Stimulated activated CD4-positive, alpha-beta T cell treated with anti-CD3 and anti-CD28 coated beads, TNF-alpha, amount 100 ng/mL, for 4 hours (primary cell): ENCODE measurements at regions not wholly inside any gene's neighbourhood (a gene's known extent, or its start where the extent isn't known, plus 50 kb on each side); places are given as distances from the start of the nearest gene placed in this dataset.
"Not testable (repeated sequence)": the region's sequence is repeated elsewhere in the genome, so short reads cannot be mapped to it uniquely, and the experiment has no call there.

Experiments used
- DNase-seq, 3 experiments: peaks; one replicate each; pipeline ENCODE4 v3.0.0-alpha.2; 2020; ENCODE audit warnings: low read depth in 3 of 3

DNA sequence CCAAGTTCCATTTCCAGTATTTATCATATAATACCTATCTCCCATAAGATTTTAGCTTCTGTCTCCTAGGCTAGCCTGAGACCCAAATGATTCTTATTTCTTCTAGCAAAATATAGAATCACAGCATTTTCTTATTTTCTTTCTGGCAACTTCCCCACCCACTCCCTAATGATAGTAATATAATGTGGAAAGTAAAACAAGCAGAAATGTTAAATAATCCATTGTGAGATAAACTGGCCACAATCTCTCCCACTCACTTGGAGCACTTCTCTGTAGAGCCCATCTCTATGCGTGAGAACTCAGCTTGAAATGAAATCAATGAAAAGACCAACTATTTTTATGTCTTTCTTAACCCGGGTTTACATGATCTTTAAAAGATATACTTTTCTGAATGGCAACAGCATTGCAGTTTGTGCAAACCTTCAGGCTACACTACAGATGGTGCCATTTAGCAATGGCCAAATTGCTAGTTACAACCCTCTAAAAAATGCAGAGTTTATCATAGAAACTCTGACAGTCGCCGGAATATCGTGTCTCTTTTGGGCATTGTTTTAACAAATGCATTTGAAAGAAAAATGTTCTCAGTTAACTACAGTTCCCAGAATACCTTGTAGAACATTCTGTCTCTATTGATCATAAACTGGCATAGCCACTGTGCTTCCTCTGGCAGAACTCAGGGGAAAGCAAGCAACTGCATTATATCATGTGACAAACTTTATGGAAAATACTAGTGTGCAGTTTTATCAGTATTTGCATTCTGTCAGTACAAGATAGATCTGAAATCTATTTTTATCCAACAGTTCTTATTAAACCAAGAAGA, 1407.4 kb upstream of the ZEB2 start:
- DNase-seq: no peak

DNA sequence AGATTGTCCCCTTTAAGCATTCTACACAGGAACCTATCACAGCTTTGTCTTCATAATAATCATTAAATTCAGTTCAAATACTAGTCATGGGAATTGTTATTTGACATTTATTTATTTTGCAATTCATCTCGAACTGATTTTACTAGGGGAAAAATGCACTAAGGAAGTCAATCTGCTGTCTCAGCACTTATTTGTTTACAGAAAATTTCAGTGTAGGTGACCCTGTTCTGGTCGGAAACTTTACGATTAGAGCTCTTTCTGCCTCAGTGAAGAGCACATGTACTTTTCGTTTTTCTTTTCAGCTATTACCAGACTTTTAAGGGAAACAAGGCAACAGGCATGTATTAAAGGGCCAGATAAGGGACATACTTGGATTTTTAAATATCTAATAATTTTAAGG, 1405.7 kb upstream of the ZEB2 start:
- no peak for DNase-seq

DNA sequence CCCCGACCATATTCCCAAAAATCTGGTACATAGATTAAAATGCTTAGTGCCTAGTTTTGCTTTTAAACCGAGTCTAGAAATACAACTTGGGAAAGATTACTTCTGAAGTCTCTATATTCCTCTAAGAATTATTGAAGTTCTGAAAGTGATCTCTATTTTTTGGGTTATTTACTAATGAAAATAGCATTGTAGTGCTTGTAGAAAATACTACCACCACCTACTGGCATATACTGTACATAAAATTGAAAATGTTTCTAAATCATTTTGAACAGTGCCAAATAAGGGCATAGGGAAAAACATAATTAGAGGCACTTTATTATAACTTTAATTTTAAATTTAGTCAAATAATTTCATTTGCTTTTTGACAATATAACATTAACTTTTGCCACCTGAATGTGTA, 1399.6 kb upstream of the ZEB2 start:
- no peak for DNase-seq

DNA sequence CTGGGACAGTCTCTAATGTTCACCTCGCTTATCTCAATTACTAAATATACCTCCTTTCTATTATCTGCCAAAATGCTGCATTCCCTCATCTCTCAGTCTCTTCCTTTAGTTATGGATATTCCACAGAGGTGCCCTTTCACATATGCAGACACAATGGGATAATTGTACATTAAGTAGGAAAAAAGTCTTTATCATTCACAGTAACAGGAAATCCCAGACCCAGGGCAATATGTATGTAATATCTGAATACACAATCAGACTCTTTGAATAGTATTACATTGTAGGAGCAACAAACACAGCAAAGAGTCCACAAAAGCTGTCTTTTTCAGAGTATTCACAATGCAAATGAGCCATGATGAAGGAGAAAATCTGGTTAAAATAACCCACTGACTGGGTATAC, 1399.0 kb upstream of the ZEB2 start:
- no peak for DNase-seq

DNA sequence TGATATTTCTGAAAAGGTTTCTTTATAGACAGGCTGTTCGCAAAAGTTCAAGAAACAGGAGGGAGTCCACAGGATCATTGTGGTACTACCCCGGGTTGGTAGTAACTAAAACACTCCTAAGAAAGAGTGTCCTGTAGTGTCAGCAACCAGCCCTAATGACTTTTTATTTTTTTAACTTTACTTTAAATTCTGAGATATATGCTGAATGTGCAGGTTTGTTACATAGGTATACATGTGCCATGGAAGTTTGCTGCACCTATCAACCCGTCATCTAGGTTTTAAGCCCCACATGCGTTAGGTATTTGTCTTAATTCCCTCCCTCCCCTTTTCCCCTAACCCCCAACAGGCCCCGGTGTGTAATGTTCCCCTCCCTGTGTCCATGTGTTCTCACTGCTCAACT, 1396.9 kb upstream of the ZEB2 start:
- no peak for DNase-seq

DNA sequence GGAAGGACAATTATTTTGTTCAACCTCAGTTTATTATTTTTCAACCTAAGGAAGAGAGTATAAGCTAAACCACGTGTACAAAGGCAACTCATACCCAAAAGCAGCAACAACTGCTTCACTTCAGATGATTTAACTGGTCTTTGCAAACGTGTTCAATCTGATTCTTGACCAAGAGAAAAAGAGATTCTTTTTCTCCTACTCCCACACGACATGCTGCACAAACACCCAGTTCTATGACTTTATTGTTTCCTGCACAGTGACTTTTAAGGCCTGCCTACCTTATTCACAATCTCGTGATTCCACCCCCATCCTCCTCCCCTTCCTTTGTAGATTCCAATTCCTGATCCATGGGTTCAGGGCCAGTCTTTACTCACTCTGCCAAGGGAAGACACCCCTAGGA, 1394.8 kb upstream of the ZEB2 start:
- DNase-seq: no peak

DNA sequence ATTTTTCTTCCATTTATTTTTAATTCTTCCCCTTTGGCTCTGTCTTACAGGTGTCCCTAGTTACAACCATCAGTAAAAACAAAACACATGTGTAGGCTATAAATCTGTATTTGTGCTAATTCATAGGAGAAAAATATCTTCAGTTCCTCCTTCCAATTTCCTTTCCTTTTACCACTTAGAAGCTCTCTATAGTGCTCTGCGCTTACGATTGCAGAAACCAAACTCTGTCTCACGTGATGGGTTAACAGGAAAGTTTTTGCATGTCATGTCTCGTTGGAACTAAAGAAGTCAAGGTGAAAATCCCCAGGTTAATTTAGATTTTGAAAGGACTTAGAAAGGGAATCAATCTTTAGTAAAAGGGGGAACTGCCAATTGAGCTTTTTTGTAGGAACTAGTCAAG, 1390.5 kb upstream of the ZEB2 start:
- no peak for DNase-seq

DNA sequence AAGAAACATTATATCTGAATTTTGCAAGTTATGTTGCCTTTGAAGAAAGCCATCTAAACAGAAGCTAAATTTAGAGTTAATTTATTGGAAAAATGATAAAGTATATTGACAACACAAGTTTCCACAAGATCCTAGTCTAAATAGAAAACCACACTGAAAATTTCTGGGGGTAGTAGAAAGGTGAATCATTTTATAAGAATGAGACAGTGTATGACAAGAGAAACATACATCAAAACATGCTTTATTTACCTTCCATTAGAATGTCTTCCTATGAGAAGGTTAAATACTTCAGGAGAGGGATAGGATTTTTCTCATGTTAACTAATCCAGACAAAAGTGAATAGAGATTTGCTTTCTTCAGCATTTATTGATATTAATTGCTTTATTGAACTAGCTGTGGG, 1389.8 kb upstream of the ZEB2 start:
- no peak for DNase-seq

DNA sequence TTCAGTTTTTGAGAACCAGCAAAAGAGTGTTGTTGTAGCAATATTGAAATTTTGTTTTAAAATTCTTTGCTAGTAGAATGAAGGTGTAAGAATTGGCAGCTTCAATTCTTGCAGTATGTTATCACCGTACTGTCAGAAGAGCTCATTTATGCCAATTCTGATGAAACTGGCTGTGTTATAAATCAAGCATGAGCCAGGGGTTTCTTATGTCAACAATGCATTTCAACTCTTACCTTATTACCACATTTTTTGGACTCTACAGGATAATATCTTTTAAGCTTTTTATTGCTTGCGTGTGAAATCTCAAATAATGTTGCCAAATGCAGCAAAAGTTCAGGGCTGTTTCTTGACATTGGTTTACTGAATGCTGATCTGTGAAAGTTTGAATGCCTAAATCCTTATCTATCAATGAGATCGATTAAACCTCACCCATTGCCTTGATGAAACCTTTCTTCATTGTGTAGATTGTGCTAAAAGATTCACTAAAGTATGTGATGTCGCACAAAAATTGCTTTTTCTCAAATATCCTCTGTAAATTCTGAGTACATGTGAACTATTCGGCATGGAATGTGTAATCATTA, 1389.3 kb upstream of the ZEB2 start:
- no peak for DNase-seq

DNA sequence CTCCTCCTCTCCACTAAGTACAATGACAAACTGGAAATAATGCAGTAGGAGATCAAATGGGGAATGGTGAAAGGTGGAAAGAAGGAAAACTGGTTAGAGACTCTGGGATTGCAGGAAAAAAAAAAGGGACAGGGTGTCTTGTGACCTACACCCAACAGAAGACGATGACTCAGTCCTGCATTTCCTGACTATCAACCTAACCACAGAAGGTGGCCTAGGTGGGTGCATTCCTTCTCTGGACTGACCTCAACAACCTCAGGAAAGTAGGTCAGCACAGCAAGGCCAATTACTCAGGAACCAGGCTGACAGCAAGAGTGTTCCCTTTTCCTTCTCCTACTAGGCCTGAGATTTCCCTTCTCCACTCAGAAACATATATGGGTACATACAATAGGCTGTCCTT, 1386.4 kb upstream of the ZEB2 start:
- DNase-seq: no peak

DNA sequence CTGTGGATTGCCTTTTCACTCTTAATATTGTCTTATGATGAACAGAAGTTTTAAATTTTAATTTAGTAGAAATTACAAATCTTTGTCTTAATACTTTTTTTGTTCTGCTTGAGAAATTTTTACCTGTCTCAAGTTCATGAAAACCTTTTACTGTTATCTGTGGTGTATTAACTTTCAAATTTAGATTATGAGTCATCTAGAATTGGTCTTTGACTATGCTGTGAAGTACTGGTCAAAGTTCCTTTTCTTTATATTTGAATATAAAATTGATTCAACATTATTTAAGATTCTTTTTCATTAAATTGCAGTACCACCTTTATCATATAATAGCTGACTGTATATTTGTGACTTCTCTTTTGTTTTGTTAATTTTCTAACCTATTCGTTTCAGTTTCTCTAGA, 1385.5 kb upstream of the ZEB2 start:
- DNase-seq: no peak

DNA sequence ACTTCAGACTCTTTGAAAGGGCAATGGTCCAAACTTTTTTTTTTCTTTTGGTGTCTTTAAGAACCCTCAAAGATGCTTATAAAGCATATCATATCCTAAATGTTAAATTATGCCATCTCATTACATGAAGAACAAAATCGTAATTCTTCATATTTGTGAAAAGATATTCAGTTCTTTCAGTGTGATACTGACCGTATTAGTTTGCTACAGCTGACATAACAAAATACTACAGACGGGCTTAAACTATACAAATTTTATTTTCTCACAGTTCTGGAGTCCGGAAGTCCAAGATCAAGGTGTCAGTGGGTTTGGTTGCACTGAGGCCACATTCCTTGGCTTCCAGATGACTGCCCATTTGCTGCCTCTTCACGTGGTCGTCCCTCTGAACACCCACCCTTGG, 1377.2 kb upstream of the ZEB2 start:
- no peak for DNase-seq

DNA sequence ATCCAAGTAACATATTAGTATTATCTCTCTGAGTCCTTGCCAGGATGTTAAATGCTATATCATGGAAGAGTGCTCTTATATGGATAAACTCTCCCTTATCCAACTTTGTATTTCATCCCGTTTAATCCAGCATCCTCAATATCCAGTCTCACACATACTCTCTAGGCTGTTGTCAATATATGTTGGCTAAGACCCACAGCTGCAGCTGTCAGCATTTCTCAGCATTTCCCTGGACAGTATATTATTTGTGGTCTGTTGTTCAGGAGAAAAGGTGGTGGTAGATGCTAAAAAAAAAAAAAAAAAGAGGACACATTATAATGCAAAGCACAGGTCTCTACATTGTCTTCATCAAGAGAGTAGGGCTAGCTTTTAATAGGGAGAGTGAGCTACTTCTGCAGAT, 1368.0 kb upstream of the ZEB2 start:
- DNase-seq: no peak

DNA sequence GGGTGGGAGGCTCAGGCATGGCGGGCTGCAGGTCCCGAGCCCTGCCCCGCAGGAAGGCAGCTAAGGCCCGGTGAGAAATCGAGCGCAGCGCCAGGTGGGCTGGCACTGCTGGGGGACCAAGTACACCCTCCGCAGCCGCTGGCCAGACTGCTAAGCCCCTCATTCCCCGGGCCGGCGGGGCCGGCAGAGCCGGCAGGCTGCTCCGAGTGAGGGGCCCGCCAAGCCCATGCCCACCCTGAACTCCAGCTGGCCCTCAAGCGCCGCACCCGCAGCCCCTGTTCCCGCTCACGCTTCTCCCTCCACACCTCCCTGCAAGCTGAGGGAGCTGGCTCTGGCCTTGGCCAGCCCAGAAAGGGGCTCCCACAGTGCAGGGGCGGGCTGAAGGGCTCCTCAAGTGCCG, 1361.1 kb upstream of the ZEB2 start:
- not testable (repeated sequence) for DNase-seq

DNA sequence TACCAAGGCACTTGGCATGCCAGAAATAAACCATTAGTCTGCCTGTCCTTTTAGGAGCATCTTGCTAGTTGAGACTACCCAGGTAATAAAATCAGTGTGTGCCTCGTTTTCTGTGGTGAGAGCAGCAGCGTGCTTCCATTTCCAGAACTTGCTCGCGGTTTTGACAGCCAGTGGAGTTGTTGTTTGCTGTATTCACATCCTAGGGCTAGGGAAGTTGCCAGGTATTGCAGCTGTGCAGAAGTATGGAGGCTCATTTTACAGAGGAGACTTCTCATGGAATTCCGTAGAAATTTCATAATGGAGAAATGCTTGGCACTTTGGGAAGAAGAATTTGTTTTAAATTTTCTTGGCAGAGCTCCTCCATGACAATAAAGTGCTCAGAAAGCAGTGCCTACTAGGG, 1355.1 kb upstream of the ZEB2 start:
- DNase-seq: no peak

DNA sequence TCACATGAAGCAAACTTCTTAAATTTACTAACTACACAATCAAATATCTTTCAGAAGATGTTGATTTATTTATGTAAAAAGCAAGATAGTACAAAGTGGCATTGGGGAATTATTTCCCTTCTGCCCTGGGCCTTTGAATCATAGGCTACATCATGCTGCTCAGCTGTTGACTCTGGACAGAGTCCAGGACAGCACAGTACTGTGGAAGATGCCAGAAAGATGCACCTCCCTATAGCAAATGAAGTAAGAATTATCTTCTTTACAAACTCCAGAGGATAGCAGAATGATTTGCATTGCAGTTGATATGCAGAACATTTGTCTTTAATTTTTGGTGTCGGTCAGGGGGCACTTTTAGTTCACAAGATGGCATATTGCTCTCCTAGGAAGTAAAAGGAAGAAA, 1354.5 kb upstream of the ZEB2 start:
- DNase-seq: no peak

DNA sequence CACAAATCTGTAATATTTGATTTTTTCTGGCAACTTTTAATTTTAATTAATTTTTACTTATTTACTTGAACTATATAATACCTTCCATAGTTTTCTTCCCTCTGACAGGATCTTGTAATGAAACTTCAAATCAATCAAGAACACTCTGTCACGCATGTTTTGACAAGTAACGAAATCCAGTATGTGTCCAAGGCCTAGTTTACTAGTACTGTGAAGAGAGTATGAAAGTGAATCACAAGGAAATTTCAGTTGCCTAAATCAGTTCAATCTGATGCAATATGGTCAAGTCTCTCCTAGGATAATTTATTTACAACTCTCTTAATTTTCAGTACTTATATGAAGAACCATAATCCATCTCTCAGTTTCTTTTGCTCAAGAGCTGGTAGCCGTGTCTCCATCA, 1344.6 kb upstream of the ZEB2 start:
- DNase-seq: no peak

DNA sequence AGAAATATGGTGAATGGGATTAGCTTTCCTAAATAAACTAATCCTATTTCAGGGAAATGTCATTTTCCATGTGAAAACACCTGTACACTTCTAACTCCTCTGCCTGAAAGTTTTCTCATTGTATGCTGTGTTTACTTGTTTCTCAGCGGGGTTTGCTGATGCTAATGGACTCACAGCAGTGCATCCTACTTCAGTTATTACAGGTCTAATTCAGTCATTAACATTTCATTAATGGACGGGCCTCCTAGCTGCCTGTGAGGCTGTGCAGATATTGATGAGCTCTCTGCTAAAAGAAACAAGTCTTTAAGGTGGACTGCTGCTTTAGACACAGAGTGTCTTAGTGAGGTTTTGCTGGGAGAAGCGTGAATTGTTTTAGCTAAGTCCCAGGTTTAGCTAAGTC, 1342.0 kb upstream of the ZEB2 start:
- DNase-seq: no peak

DNA sequence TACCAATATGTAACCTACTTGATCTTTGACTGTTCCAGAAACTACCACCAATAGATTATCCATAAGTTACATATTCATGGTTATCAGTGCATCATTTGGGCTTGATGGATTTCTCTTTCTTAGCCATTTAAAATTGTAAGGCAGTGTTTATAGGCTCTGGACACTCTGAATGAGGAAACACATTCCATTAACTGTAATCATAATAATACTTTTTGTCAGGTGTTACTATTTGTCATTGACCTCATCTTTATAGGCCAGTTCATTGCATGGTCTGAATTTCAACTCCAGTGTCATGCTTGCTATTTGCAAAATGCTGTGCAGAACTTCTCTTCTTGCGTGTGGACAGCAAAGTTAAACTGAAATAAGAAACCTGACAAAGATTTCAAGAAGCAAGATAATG, 1340.2 kb upstream of the ZEB2 start:
- DNase-seq: no peak

DNA sequence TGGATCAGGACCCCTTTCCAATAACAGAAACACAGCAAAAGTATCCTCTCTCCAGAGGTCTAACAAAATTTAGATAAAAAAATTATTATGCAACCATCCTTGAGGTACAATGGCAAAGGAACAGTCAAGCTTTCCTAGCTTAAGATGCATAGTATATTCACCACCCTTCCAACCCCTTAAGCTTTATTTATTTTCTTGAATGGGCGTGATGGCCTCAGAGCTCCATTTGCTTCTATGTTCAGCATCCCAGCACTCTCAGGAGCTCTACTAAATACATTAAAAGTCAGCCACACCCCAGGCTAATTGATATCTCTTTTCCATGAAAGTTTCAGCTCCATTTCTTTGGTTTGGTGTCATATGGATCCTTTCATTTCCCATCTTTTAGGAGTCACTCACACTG, 1335.2 kb upstream of the ZEB2 start:
- no peak for DNase-seq

DNA sequence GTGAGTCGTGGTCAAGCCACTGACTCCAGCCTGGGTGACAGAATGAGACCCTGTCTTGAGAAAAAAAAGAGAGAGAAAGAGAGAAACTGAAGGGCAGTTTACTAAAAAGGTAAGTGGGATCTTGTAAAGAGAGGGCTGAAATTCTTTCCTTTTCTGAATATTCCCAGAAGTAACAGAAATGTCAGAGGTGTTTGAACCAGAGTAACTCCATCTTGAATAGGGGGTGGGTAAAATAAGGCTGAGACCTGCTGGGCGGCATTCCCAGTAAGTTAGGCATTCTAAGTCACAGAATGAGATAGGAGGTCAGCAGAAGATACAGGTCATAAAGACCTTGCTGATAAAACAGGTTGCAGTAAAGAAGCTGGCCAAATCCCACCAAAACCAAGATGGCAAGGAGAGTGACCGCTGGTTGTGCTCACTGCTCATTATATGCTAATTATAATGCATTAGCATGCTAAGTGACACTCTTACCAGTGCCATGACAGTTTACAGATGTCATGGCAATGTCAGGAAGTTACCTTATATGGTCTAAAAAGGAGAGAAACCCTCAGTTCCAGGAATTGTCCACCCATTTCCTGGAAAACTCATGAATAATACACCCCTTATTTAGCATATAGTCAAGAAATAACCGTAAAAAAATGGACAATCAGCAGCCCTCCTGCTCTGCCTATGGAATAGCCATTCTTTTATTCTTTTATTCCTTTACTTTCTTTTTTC, 1334.3 kb upstream of the ZEB2 start:
- DNase-seq: no peak

DNA sequence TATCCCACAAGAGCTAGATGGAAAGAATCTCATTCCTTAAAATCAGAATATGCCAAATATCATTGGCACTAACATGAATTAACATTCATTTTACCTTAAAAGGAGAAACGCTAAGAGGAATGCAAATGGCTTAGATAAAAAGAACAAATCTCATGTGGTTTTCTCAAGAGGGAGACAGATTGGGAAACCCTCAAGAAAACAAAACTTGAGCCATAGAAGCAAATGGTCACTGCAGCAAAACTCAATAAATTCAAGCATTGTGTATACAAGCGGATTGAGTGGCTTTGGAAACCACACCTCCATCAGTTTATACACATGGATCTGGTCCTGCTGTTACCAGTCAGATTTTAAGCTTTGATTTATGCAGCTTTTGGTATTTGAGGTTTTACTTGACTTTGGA, 1331.8 kb upstream of the ZEB2 start:
- no peak for DNase-seq

DNA sequence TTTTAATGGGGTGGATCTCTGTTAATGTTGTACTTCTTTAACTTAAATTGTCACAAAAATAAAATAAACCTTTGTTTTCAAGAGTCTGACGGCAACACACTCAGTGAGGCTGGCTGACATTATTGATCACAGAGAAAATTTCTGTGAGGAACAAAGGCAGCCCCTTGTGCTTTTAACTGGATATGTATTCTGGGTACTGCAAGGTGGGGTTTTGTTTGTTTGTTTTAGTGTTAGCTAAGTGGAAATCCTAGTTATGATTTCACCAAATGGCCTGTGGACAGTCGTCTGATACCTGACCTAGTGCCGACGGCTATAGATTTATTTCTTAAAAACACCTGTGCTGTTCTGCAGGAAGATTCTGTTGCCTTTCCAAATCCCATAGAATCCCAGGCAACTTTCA, 1329.5 kb upstream of the ZEB2 start:
- DNase-seq: no peak
